Endothelial cell of umbilical vein (primary cell): ENCODE measurements at regions not wholly inside any gene's neighbourhood (a gene's known extent, or its start where the extent isn't known, plus 50 kb on each side); places are given as distances from the start of the nearest gene placed in this dataset.

Source experiments
- BruUV-seq: library from RNA; stranded (reverse); fragments of 400-500 nt; replicated peaks from 2 replicates; lab custom pipeline; 2021; lab: Mats Ljungman, UMichigan
- CTCF ChIA-PET: fragments of 300-600, 350-600 bp; sonication (Branson Sonifier 250); formaldehyde crosslinking; loops from one replicate; lab custom pipeline; 2021; ENCODE audit warnings: antibody characterized with exemption, inconsistent platforms; lab: Charles Lee
- POLR2A ChIA-PET: fragments of 300-600, 350-600 bp; sonication (Branson Sonifier 250); formaldehyde crosslinking; loops from one replicate; lab custom pipeline; 2021; ENCODE audit warnings: antibody characterized with exemption, inconsistent platforms; lab: Charles Lee
- DNase-seq: peaks from one replicate; pipeline ENCODE4 v3.0.0-alpha.2; 2011; ENCODE audit warnings: low read depth, low spot score
- FAIRE-seq: peaks from 2 replicates; lab custom pipeline; 2011; peaks lifted over from hg19 to GRCh38; lab: Jason Lieb, UNC
- H2AFZ ChIP-seq: 2 replicates; pipeline ENCODE4 v1.6.0; 2012; ENCODE audit warnings: low read depth, low read length, control low read depth, inconsistent platforms
- H3K27ac ChIP-seq: 2 replicates; pipeline ENCODE4 v1.5.1; 2011; ENCODE audit warnings: low read depth, mild to moderate bottlenecking, control low read depth, low read length, moderate library complexity; ENCODE audit not compliant: insufficient read depth
- H3K27me3 ChIP-seq, 2 experiments: 2 replicates each; pipeline versions ENCODE4 v1.6.0 to v1.6.1; 2011; ENCODE audit warnings: low read length in 2 of 2, mixed read lengths in 1 of 2; ENCODE audit not compliant: control insufficient read depth in 2 of 2, insufficient read depth in 2 of 2
- H3K36me3 ChIP-seq, 2 experiments: 2 replicates in 1 of 2; 3 replicates in 1 of 2; pipeline ENCODE4 v1.5.1; 2011; ENCODE audit warnings: low read length in 2 of 2, mild to moderate bottlenecking in 1 of 2, moderate library complexity in 1 of 2; ENCODE audit not compliant: control insufficient read depth in 2 of 2, insufficient read depth in 2 of 2; ENCODE audit errors: extremely low read depth in 1 of 2
- H3K4me1 ChIP-seq: 3 replicates; pipeline ENCODE4 v1.5.1; 2011; ENCODE audit warnings: mild to moderate bottlenecking, low read length; ENCODE audit not compliant: control insufficient read depth, insufficient read depth; ENCODE audit errors: extremely low read depth
- H3K4me2 ChIP-seq: 2 replicates; pipeline ENCODE4 v1.6.1; 2011; ENCODE audit warnings: low read length, control low read depth, mixed read lengths; ENCODE audit not compliant: insufficient read depth
- H3K4me3 ChIP-seq, 3 experiments: fragments of 200-600 bp in 1 of 3; sonication (generic), shearing (Covaris generic) in 1 of 3; replicated peaks in 1 of 3; 2 replicates each; pipeline ENCODE4 v1.5.1; 2011 to 2016; ENCODE audit warnings: control low read depth in 3 of 3, low read length in 3 of 3, mild to moderate bottlenecking in 2 of 3, inconsistent platforms in 1 of 3, low read depth in 1 of 3, moderate library complexity in 1 of 3; ENCODE audit not compliant: insufficient read depth in 1 of 3
- H3K79me2 ChIP-seq: 2 replicates; pipeline ENCODE4 v1.6.0; 2012; ENCODE audit warnings: low read length, inconsistent platforms; ENCODE audit not compliant: control insufficient read depth, insufficient read depth
- H3K9ac ChIP-seq: replicated peaks from 2 replicates; pipeline ENCODE3; 2011; ENCODE audit warnings: low read length, control low read depth; ENCODE audit not compliant: insufficient read depth; ENCODE audit errors: extremely low read depth
- H3K9me1 ChIP-seq: replicated peaks from 3 replicates; pipeline ENCODE4 v1.6.0; 2011; ENCODE audit warnings: mild to moderate bottlenecking, low read length; ENCODE audit not compliant: control insufficient read depth, insufficient read depth; ENCODE audit errors: extremely low read depth
- H3K9me3 ChIP-seq: replicated peaks from 2 replicates; pipeline ENCODE4 v1.5.1; 2012; ENCODE audit warnings: low read length, inconsistent platforms; ENCODE audit not compliant: control insufficient read depth, insufficient read depth
- H4K20me1 ChIP-seq: replicated peaks from 2 replicates; pipeline ENCODE3; 2011; ENCODE audit warnings: mild to moderate bottlenecking, low read length; ENCODE audit not compliant: control insufficient read depth, insufficient read depth; ENCODE audit errors: extremely low read depth
- CTCF ChIP-seq, 2 donors: IDR thresholded peaks; 1 replicate in 1 of 2; 2 replicates in 1 of 2; pipeline ENCODE4 v1.5.1; 2011; ENCODE audit warnings: low read length in 2 of 2, mild to moderate bottlenecking in 2 of 2, moderate library complexity in 2 of 2, control low read depth in 1 of 2, inconsistent platforms in 1 of 2, low read depth in 1 of 2; ENCODE audit not compliant: insufficient read depth in 1 of 2; ENCODE audit errors: extremely low read depth in 1 of 2
- EZH2 ChIP-seq: IDR thresholded peaks from 2 replicates; pipeline ENCODE4 v1.6.1; 2012; ENCODE audit warnings: borderline replicate concordance, low read depth, mild to moderate bottlenecking, moderate library complexity, low read length, inconsistent platforms; ENCODE audit not compliant: severe bottlenecking
- FOS ChIP-seq: IDR thresholded peaks from 2 replicates; pipeline ENCODE4 v1.6.1; 2011; ENCODE audit warnings: mild to moderate bottlenecking, low read length, moderate library complexity, borderline replicate concordance; ENCODE audit not compliant: insufficient read depth
- GATA2 ChIP-seq: IDR thresholded peaks from 2 replicates; pipeline ENCODE4 v1.7.0; 2011; ENCODE audit warnings: low read depth, mild to moderate bottlenecking, moderate library complexity, mixed read lengths, low read length; ENCODE audit not compliant: insufficient read length, insufficient read depth
- JUN ChIP-seq: IDR thresholded peaks from 2 replicates; pipeline ENCODE4 v1.6.1; 2011; ENCODE audit warnings: borderline replicate concordance, low read depth; ENCODE audit not compliant: insufficient read length, insufficient read depth
- MAX ChIP-seq: IDR thresholded peaks from 2 replicates; pipeline ENCODE4 v1.6.1; 2011; ENCODE audit not compliant: insufficient read depth, insufficient read length
- MYC ChIP-seq: IDR thresholded peaks from one replicate; pipeline ENCODE4 v1.6.1; 2011; ENCODE audit warnings: mild to moderate bottlenecking, low read depth, low read length
- POLR2A ChIP-seq: IDR thresholded peaks from 2 replicates; pipeline ENCODE4 v1.6.1; 2012; ENCODE audit warnings: low read depth, mild to moderate bottlenecking, control low read depth, low read length
- POLR2AphosphoS5 ChIP-seq: IDR thresholded peaks from 2 replicates; pipeline ENCODE4 v1.6.1; 2012; ENCODE audit warnings: low read depth, mild to moderate bottlenecking, control low read depth, low read length, moderate library complexity; ENCODE audit not compliant: insufficient read depth
- dilution Hi-C: fragments of 300-500 bp; cut with MboI; formaldehyde crosslinking; loops from one replicate; pipeline ENCODE4 v1.15.0; 2019; ENCODE audit warnings: low sequenced_read_pairs; ENCODE audit not compliant: extremely low pct_ligation_motif_present
- intact Hi-C: fragments of 100-400 bp; cut with micrococcal nuclease; formaldehyde crosslinking; loops from one replicate; pipeline ENCODE4 v1.10.0; 2022

GRCh38 chr2:217063238-217063755, 203.4 kb upstream of the TNP1 start:
- CTCF ChIA-PET = interaction anchor here (0.8 kb wide), 1 partner anchor 12 kb away, joined by 3 read pairs; no protein-coding TSS in a partner anchor
- no peak for FAIRE-seq

More at GRCh38 chr2:217063238-217063755, 203.4 kb upstream of the TNP1 start:
- Histone ChIP-seq H3K4me1 (peaks cover 23% of the 10 kb centered on the region), H3K9me3 (no peaks in the 10 kb centered on the region), H3K9ac (no peak overlapping the region), H2AFZ (no peak overlapping the region), H3K36me3 (no peaks in the 10 kb centered on the region), H3K27me3 (no peaks in the 10 kb centered on the region), H3K27ac (no peak overlapping the region), H4K20me1 (no peaks in the 10 kb centered on the region), H3K4me2 (no peak overlapping the region), H3K9me1 (no peaks in the 10 kb centered on the region), H3K79me2 (no peaks in the 10 kb centered on the region), H3K4me3 (no peak overlapping the region)
- dilution Hi-C loops (no loop called here), intact Hi-C loops (no loop called here)
- BruUV-seq = no TSS peak
- DNase-seq = no peak
- POLR2A ChIA-PET = no interaction called here
- TF ChIP-seq JUN (no peak), MYC (no peak), FOS (no peak), GATA2 (no peak), CTCF (IDR thresholded peaks at IDR 0.05; ENCODE audit: extremely low read depth in 1 of 2, insufficient read depth in 1 of 2, low read depth in 1 of 2, low read length in 2 of 2) (no peak), MAX (no peak), EZH2 (no peak), POLR2A (no peak), POLR2AphosphoS5 (no peak)
